Suppressor macrophage treated with lipopolysaccharide for 4 hours (primary cell): ENCODE measurements at regions not wholly inside any gene's neighbourhood (a gene's known extent, or its start where the extent isn't known, plus 50 kb on each side); places are given as distances from the start of the nearest gene placed in this dataset.

Experiments used
- DNase-seq: peaks from one replicate; pipeline ENCODE4 v3.0.0-alpha.2; 2020

DNA sequence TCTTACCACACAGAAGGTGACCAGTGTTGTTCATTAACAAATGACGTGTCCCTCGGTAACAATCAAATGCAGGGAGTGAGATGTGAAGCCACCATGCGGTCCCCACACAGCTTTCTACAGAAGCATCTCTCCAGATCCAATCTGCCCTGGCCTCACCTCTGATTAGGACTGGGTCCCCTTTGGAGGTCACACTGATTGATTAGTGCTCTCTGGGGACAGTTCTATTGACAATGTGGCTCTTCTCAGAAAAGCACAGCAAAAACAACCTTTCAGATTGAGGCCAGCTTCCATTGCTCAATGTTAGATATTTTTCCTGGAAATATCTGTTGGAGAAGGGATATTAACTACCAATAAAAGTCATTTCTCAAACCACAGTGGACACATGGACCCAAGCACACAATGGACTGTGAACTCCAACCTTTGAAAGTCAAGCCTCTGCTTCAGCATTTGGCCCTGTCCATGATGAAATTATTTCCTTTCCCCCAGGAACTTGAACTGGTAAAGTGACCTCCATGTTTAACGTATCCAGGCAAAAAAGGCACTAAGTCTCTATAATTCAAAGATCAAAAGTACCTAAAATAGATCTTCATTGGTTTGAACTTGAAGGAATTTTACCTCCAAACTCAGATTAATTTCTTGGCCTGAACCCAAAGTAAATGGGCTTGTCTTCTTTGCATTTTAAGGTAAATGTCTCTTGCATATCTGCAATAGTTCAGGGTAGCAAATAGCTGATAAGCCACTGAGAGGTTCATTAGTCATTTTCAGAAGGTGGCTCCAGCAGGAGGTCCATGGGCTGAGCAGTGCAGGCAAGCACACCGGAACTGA lies 118.5 kb downstream of the FOXA2 start:
- no peak for DNase-seq

DNA sequence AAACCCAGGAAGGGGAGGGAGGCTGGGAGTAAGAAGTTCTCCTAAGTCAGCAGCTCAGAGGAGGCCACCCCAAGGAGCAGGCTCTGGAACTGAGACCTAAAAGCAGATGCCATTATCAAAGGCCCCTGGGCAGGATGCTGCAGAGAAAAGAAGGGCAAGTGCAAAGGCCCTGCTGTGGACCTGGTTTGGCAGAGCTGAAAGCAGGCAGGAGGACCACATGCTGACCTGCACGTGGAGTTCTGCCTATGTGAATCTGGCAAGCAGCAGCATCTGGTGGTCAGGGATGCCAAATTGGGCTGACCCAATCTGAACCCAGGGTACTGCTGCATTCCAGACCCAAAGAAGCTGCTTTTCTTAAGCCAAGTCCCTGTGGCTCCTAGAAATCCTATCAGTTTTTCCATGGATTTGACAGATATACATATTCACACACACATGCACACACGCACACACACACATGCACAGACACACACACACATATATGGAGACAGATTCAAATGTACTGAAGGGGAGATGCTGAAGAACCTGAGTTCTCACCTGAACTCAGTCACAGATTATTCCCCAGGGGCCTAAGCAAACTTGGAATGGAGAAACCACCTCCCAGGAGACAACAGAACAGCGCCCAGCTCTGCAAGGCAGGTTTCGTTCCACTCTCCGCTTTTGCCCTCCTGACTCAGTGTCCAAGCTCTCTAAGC lies 119.9 kb downstream of the FOXA2 start:
- DNase-seq, result no peak

DNA sequence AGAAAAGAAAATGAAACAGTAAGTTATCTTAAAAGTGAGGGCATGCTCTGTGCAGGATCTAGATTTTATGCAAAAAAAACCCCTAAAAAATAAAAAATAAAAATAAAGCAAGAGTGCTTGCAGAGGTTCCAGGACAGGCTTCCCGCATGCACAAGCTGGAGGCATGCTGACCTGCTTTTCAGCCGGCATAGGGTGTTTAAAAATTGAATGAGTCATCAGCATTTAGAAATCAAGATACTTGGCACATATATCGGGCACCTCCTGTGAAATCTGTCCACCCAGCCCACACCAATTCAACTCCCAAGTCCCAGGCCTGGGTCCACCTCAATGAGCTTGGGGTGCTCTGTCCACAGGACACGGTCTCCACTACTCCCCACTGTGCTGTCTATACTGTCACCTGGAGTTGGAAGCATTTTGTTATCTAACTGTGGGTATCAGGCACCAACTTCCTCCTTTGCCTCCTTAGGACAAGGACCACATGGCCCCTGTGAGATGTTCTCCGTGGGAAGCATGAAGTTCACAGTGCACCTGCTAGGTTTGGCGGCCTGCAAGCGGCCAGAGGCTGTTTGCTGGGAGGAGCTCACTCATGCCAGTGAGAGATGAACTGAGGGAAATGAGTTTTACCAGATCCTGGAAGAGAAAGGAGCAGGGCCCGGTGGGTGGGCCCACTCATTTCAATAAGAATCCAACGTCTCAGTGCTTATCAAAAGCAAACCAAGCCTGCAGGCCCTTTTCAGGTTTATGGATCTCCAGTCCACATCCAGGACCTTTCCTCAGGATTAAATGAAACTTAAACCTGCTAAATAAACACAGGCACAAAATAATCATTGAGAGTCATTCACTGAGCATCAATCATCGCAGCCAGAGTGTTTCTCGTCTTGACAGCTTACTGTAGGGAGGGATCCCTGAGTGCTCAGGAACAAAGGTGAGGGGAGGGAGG lies 121.1 kb downstream of the FOXA2 start:
- no peak for DNase-seq

GRCh38 chr20:22460803-22461202 lies 123.6 kb downstream of the FOXA2 start:
- no peak for DNase-seq

- DNase-seq, result no peak
Measured at GRCh38 chr20:22460231-22460630, 124.1 kb downstream of the FOXA2 start.

DNA sequence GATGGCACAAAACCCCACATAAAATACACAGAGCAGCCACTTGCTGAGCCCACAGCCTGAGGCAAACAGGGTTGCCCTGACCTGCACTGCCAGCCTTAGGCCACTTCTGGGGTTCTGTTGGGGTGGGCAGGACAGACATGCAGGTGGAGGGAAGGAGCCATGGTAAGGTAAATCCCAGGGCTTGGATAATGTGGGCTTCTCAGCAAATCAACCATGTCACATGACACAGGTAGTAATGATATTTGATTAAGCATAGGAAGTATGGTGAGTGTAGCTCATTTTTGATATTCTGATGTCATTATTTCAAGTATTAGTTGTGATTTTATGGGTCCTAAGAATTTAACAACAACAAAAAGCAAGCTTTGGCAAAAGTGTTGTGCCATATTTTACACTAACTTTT lies 124.6 kb downstream of the FOXA2 start:
- no peak for DNase-seq

- no peak for DNase-seq
Measured at GRCh38 chr20:22456109-22456508, 128.3 kb downstream of the FOXA2 start.

DNA sequence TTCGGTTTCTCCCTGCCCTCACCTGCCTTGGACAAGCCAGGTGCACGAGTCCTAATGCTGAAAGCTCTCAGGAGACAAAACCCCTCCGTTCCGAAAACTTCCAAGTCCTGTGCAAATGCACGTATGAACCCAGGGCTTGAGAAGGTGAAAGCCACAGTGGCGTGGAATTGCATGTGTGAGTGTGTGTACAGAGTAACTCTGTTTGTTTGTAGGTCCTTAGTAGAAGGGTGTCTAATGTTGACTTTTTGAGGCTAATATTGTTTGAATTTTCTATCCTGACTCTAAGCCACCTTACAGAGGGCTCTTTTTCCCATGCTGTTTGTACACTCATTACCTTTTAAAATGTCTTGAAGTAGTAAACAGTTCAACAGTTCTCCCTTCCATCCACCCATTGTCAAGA lies 129.1 kb downstream of the FOXA2 start:
- DNase-seq, result no peak

- no peak for DNase-seq
Measured at GRCh38 chr20:22453244-22454080, 130.9 kb downstream of the FOXA2 start.

GRCh38 chr20:22452442-22453011 lies 131.8 kb downstream of the FOXA2 start:
- no peak for DNase-seq

DNA sequence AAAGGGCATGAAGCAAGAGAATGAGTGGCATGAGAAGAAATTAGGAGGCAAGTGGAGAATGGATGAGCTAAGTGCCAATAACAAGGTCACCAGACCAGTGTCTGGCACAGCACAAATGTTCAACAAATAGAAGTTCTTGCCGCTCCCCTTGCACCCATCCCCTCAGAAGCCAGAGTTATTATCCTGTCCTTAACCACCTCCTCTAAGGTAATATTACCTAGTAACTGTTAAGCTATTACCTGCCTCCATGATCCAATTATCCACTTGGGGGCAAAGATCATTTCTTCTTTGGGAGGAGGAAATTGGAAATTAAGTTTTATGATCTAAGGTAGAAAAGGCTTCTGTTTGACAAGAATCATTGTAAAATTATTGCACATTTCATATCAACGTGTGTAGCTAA lies 133.8 kb downstream of the FOXA2 start:
- DNase-seq, result no peak

- peak; percentile 1 for DNase-seq
Measured at GRCh38 chr20:22449188-22449973, 135.0 kb downstream of the FOXA2 start.

DNA sequence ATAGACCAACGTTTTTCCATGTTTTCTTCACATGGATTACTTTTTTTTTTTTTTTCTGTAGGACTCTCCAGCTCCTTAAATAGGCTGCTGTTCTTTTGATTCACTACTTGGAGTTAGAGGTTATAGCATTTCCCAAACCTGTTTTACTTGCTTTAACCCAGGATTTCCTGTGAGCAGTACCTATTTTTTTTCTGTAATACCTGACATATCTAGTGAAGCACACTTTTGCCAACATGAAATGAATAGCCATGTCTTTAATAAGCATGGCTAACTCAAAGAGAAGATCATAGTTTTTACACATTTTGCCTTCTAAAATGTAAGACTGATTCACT lies 137.0 kb downstream of the FOXA2 start:
- DNase-seq, result no peak

- no peak for DNase-seq
Measured at GRCh38 chr20:22446613-22447446, 137.5 kb downstream of the FOXA2 start.

DNA sequence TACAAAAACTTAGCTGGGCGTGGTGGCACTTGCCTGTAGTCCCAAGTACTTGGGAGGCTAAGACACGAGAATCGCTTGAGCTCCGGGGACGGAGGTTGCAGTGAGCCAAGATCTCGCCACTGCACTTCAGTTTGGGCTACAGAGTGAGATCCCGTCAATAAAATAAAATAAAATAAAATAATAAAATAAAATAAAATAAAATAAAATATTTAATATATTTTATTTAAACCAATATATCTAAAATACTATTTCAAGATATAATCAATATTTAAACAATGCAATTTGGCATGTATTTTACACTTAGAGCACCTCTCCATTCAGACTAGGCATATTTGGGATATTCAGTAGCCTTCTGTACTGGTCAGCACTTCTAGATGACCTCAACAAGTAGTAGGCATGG lies 142.1 kb downstream of the FOXA2 start:
- DNase-seq, result no peak

DNA sequence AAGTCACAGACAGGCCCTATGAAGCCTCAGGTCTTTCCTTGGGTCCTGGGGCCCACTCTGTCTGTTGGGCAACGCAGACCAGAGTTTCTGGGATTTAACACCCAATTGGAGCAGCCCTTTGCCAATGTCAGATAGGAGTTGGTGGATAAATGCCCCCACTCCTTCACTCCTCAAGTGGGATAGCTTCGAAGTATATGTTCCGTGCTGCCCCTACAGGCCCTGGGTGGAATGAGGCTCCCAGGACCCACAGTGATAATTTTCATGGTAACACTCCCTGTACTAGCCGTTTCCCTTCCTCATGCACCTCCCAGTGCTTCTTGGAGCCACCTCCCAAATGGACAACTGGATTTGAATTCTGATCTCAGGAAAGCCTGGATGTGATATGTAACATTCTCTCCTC lies 145.4 kb downstream of the FOXA2 start:
- DNase-seq, result no peak

DNA sequence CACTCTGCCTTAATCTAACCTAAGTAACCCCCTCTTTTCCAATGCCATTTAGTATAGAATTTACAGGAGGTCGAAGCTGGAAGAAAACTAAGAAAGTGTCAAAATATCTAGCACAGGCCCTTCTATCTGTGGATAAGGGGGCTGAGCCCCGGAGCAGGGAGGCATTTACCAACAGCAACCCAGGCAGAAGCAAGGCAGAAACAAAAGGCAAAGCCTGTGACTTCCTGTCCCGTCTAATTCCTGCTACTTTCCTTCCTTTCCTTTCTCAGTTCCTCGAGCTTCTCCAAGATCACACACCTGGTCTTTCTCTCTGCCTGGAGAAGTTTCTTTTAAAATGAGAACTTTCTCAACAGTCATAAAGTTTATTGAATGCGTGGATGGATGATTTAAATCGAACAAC lies 146.0 kb downstream of the FOXA2 start:
- no peak for DNase-seq

- no peak for DNase-seq
Measured at GRCh38 chr20:22437354-22437753, 147.0 kb downstream of the FOXA2 start.

DNA sequence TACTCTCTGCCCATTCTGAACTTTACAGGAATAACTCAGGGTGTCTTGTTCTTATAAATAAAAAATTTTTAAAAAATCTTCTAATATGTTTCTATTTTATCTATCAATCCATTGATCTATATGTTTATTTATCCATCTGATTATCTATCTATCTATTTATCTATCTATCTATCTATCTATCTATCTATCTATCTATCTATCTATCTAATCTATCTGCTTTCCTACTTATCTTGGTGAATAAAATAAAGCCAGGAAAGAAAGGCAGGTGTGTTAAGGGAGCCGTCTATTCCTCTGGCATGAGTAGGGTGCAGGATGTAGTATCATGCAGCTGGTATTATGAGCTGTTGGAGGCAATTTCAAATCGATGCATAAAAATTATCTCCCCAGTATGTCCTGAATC lies 153.0 kb downstream of the FOXA2 start:
- DNase-seq, result no peak

- DNase-seq, result no peak
Measured at GRCh38 chr20:22430746-22431168, 153.6 kb downstream of the FOXA2 start.
